GM21529 (cell line): ENCODE measurements at regions not wholly inside any gene's neighbourhood (a gene's known extent, or its start where the extent isn't known, plus 50 kb on each side); places are given as distances from the start of the nearest gene placed in this dataset.

ENCODE experiments used
- ATAC-seq: cut with Tn5 transposase; IDR thresholded peaks from one replicate; pipeline ENCODE4 v1.9.1; 2021; ENCODE audit not compliant: unreplicated experiment

GRCh38 chr15:81536356-81536755 is 162.3 kb upstream of the TMC3 start:
- no peak for ATAC-seq

- ATAC-seq = no peak
Observed at GRCh38 chr15:81534124-81534523, 160.1 kb upstream of the TMC3 start.

GRCh38 chr15:81532001-81532400 is 158.0 kb upstream of the TMC3 start:
- no peak for ATAC-seq

- ATAC-seq = no peak
Observed at GRCh38 chr15:81531109-81531592, 157.1 kb upstream of the TMC3 start.

GRCh38 chr15:81530271-81530691 is 156.3 kb upstream of the TMC3 start:
- ATAC-seq = no peak

- ATAC-seq = no peak
Observed at GRCh38 chr15:81529481-81529880, 155.5 kb upstream of the TMC3 start.

- ATAC-seq = no peak
Observed at GRCh38 chr15:81526029-81526428, 152.0 kb upstream of the TMC3 start.

- ATAC-seq = no peak
Observed at GRCh38 chr15:81524496-81524895, 150.5 kb upstream of the TMC3 start.

- ATAC-seq = no peak
Observed at GRCh38 chr15:81523867-81524266, 149.9 kb upstream of the TMC3 start.

- ATAC-seq = no peak
Observed at GRCh38 chr15:81520480-81520879, 146.5 kb upstream of the TMC3 start.

GRCh38 chr15:81516461-81516860 is 142.4 kb upstream of the TMC3 start:
- no peak for ATAC-seq

- no peak for ATAC-seq
Observed at GRCh38 chr15:81516012-81516411, 142.0 kb upstream of the TMC3 start.

- no peak for ATAC-seq
Observed at GRCh38 chr15:81514725-81515124, 140.7 kb upstream of the TMC3 start.

- no peak for ATAC-seq
Observed at GRCh38 chr15:81511138-81511537, 137.1 kb upstream of the TMC3 start.

GRCh38 chr15:81507831-81508230 is 133.8 kb upstream of the TMC3 start:
- no peak for ATAC-seq

- no peak for ATAC-seq
Observed at GRCh38 chr15:81506936-81507335, 132.9 kb upstream of the TMC3 start.

GRCh38 chr15:81506071-81506470 is 132.1 kb upstream of the TMC3 start:
- no peak for ATAC-seq

GRCh38 chr15:81504170-81504905 is 130.3 kb upstream of the TMC3 start:
- no peak for ATAC-seq

- ATAC-seq = no peak
Observed at GRCh38 chr15:81502439-81502838, 128.4 kb upstream of the TMC3 start.

- no peak for ATAC-seq
Observed at GRCh38 chr15:81500081-81500480, 126.1 kb upstream of the TMC3 start.

- ATAC-seq = no peak
Observed at GRCh38 chr15:81498294-81498693, 124.3 kb upstream of the TMC3 start.

GRCh38 chr15:81497238-81497637 is 123.2 kb upstream of the TMC3 start:
- ATAC-seq = no peak
